AG09309 (cell line): ENCODE measurements at regions not wholly inside any gene's neighbourhood (a gene's known extent, or its start where the extent isn't known, plus 50 kb on each side); places are given as distances from the start of the nearest gene placed in this dataset.

Source experiments
- DNase-seq: peaks from one replicate; pipeline ENCODE4 v3.0.0-alpha.2; 2010; ENCODE audit warnings: low read depth
- H3K4me3 ChIP-seq: 2 replicates; pipeline ENCODE4 v1.5.1; 2011; ENCODE audit warnings: mild to moderate bottlenecking, low read depth, low read length, moderate library complexity; ENCODE audit not compliant: control insufficient read depth
- CTCF ChIP-seq: IDR thresholded peaks from 2 replicates; pipeline ENCODE4 v1.5.1; 2011; ENCODE audit warnings: mild to moderate bottlenecking, low read depth, low read length, inconsistent platforms; ENCODE audit not compliant: insufficient read depth, control insufficient read depth; ENCODE audit errors: missing control alignments

- TF ChIP-seq CTCF: no peak
- no peak for DNase-seq
- H3K4me3 ChIP-seq: no peak overlapping the region
Observed at GRCh38 chr3:13219902-13220296, 146.7 kb upstream of the IQSEC1 start.

GRCh38 chr3:13219077-13219901 lies 146.1 kb upstream of the IQSEC1 start:
- TF ChIP-seq CTCF: no peak
- no peak overlapping the region for H3K4me3 ChIP-seq
- DNase-seq: no peak

GRCh38 chr3:13218541-13218908 lies 145.3 kb upstream of the IQSEC1 start:
- no peak overlapping the region for H3K4me3 ChIP-seq
- no peak for TF ChIP-seq CTCF
- DNase-seq: no peak

GRCh38 chr3:13217736-13218540 lies 144.7 kb upstream of the IQSEC1 start:
- no peak for TF ChIP-seq CTCF
- no peak for DNase-seq
- no peak overlapping the region for H3K4me3 ChIP-seq

- DNase-seq: no peak
- TF ChIP-seq CTCF: no peak
- H3K4me3 ChIP-seq: no peak overlapping the region
Observed at GRCh38 chr3:13217253-13217652, 144.0 kb upstream of the IQSEC1 start.

GRCh38 chr3:13215940-13216546 lies 142.8 kb upstream of the IQSEC1 start:
- H3K4me3 ChIP-seq: no peak overlapping the region
- DNase-seq: peak; percentile 43
- TF ChIP-seq CTCF: no peak
